ENCODE measurements at regions not wholly inside any gene's neighbourhood (a gene's known extent, or its start where the extent isn't known, plus 50 kb on each side); places are given as distances from the start of the nearest gene placed in this dataset.

DNA sequence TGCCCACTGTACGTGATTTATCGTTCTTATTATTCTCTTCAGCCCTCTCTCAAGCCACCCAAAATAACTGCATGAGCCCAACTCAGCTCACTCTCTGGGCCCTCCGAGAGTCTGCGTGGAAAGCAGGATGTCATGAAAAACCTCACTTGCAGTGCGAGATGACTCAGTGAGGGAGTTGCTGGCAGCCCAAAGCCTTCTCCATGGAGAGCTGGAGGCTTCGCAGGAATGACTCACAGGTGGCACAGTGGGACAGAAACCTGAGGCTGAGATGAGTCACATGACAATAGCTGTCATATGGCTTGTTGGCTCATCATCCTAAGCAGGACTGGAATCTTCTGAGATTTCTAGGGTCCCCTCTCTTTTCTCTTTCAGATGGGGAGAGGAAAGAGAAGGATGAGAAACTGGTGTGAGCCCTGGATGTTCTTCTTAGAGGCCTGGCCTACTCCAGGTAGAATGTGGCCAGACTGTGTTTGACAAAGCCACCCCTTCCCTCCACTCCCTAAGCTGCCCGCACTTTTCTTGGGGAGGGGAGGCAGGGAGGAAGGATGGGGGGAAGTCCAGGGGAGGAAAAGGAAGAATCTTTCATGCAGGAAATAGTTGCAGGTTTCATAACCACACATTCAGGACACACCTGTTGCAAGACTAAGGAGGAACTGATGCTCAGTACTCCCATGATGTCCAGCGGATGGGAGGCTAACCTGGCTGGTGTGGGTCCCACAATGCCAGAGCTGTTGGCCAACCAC, 160.6 kb upstream of the RPL38 start:
- DNase-seq (ENCODE audit: low read depth), result peak; percentile 13

GRCh38 chr17:74043976-74044375, 159.5 kb upstream of the RPL38 start:
- DNase-seq (ENCODE audit: low read depth), result no peak

- no peak for DNase-seq (ENCODE audit: low read depth)
Observed at GRCh38 chr17:74045608-74046280, 157.7 kb upstream of the RPL38 start.

- no peak for DNase-seq (ENCODE audit: low read depth)
Observed at GRCh38 chr17:74049167-74049966, 154.1 kb upstream of the RPL38 start.

DNA sequence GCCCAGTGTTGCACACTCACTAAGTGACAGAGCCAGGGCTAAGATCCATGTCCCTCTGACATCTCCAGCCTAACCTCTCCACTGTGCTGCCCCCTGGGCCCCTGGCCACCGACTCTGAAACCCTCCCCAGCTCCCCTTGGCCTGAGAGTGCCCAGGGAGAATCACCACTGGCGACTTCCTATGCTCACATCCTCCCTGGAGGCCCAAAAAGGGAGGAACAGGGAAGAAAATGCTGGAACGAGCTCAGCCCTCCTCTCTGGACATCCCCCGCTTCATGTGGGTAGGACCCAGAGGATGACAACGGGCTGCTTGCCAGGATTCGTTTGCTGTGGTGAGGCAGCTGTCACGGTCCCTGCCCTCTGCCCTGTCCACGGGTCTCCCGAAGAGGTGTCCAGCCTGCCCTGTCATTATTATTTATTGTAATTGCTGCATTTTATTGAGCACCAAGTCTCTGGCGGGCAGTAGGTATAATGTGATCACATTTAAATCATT, 153.5 kb upstream of the RPL38 start:
- DNase-seq (ENCODE audit: low read depth), result no peak

- DNase-seq (ENCODE audit: low read depth), result no peak
Observed at GRCh38 chr17:74051348-74051747, 152.1 kb upstream of the RPL38 start.

- no peak for DNase-seq (ENCODE audit: low read depth)
Observed at GRCh38 chr17:74052993-74053711, 150.3 kb upstream of the RPL38 start.

GRCh38 chr17:74053712-74054078, 149.8 kb upstream of the RPL38 start:
- DNase-seq (ENCODE audit: low read depth), result no peak

DNA sequence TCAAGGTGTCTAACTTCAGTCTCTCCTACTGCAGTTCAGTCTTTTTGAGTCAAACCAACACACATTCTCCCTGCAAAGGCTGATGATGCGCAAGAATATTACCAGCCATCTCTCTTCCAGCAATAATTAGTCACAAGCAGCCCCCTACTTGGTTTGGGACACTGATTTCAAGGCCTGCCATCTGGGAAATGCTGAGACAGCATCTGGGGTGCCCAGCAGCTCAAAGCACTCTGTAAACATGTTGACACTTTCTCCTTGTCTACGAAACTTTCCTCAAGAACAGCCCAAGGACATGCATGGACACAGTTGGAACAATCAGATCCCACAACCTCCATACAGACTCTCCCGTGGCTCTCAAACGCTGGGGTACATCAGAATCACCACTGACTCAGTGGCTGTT, 149.2 kb upstream of the RPL38 start:
- no peak for DNase-seq (ENCODE audit: low read depth)

DNA sequence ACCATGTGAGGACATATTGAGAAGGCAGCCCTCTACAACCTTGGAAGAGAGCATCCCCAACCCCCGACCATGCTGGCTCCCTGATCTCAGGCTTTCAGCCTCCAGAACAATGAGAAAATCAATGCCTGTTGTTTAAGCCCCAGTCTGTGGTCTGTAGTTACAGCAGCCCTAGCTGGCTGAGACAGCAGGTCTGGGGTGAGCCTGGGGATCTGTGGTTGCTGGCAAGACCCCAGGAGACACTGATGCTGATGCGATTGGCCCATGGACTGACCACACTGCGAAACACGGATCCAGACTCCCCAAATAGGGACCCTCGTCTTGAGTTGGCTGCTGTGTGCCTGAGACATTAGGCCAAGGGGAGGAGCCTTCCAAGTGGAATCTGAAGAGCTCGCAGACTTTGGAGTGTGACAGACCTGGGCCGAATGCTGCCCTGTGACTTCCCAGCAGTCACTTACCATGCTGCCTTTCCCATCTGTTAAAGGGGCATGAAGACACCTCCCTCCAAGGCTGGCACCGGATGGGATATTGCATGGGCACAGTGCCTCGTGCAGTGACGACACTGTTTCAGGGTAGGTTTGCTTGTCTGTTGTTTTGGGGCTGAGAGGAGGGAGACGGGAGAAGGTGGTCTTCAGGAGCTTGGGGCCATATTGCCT, 147.8 kb upstream of the RPL38 start:
- no peak for DNase-seq (ENCODE audit: low read depth)

GRCh38 chr17:74059479-74060240, 143.8 kb upstream of the RPL38 start:
- DNase-seq (ENCODE audit: low read depth), result no peak

GRCh38 chr17:74061758-74062157, 141.7 kb upstream of the RPL38 start:
- no peak for DNase-seq (ENCODE audit: low read depth)

DNA sequence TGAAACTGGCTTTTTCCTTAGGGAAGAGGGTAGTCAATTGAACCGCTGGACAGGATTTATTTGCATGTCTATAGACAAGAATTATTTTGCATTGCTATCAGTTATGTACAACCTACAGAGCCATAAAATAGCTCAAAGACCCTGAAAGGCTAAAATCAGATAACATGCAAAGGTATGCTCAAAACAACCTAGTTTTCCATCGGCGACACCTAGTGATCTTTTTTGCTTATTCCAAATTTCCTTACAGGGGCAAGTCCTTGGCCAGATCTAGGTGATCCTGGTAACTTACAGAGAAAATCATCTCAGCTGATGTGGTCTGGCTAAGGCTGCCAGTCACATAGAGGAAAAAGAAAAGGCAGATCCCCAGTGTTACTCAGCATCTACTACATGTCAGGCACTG, 141.2 kb upstream of the RPL38 start:
- DNase-seq (ENCODE audit: low read depth), result no peak

GRCh38 chr17:74063439-74063838, 140.0 kb upstream of the RPL38 start:
- DNase-seq (ENCODE audit: low read depth), result no peak

- no peak for DNase-seq (ENCODE audit: low read depth)
Observed at GRCh38 chr17:74070374-74070773, 133.1 kb upstream of the RPL38 start.

DNA sequence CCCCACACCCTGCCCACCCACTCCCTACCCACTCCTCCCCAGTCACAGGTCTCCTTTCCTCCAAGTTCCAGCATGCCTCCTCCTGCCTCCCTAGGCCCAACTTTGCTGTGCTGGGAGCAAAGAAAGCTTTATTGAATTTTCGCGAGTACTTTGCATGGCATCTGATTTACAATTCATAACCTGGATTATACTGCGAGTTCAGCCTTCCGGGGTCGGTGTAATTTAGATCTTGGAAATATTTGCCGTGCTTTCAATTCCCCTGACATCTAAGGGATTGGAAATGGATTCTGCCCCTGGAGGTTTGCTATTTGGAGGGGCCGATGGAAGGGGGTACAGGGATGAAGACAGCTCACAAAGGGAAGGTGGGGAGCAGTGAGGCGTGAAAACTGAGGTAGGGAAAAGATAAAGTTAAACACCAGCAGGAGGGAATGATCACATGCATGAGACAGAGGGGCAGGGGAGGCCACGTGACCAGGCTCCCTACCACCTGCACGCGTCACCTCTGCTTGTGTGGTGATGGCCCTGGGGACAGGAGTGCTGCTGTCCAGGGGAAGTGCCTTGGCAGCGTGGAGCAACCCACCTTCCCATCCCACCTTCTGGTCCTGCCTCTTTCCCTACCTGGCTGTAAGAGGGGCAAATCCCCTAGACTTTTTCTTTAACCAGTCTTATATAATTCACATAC, 132.3 kb upstream of the RPL38 start:
- DNase-seq (ENCODE audit: low read depth), result no peak

DNA sequence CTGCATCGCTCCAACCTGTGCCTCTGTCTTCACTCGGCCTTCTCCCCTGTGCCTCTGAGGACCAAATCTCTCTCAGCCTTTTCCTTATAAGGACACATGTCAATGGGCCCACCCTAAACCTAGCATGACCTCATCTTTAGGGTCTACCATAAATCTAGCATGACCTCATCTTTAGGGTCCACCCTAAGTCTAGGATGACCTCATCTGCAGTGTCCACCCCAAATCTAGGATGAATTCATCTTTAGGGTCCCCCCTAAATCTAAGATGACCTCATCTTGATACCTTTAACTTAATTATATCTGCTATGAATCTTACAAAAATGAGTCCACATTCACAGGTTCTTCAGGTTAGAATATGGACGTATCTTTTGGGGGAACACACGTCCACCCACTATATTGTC, 131.1 kb upstream of the RPL38 start:
- no peak for DNase-seq (ENCODE audit: low read depth)

DNA sequence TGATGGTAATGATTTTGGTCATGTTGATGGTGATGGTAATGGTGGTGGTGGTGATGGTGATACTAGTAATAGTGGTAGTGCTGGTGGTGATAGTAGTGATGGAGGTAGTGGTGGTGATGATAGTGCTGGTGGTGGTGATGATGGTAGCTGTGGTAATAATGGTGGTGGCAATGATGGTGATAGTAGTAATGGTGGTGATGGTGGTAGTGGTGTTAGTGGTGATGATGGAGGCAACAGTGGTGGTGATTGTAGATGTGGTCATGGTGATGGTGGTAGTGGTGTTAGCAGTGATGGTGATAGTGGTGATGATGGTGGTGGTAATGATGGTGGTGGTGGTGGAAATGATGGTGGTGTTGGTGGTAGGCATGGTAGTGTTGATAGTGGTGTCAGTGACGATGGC, 127.0 kb upstream of the RPL38 start:
- no peak for DNase-seq (ENCODE audit: low read depth)

DNA sequence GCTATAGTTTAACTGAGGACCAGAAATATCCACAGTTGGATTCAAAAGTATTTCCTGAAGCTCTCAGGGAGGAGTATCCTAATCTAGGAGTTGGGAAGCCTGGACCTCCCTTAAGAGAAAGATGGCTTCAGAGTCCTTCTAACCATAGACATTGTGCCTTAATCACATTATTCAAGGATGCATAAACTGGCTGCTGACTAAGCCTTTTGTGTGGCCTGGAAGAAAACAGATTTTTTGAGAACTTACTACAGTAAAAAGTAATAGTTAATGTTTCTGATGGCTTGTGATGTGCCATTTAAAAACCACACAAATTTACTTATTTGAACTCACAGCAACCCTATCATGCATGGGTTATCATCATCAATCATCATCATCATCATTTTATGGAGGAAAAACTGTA, 126.2 kb upstream of the RPL38 start:
- no peak for DNase-seq (ENCODE audit: low read depth)
